ENCODE measurements at regions not wholly inside any gene's neighbourhood (a gene's known extent, or its start where the extent isn't known, plus 50 kb on each side); places are given as distances from the start of the nearest gene placed in this dataset.

DNA sequence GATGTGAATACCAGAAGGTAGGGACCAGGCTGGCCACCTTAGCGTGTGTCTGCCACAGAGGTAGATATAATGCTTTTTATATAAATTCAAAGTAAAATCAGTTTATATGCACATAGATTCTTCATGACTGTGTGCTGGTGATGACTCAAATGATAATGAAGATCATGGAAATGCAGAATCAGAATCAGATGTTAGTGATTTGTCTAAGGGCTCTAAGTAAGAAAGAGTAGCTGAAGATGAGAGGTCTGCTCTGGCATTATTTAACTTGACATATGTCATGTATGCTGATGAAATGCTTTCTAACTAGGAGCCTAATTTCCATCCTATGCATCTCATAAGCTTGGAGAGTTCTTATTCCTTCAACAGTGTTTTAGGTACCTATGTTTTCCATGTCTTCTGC is 50.3 kb upstream of the DPH6 start:
- no peaks in the 10 kb centered on the region for H3K27me3 ChIP-seq (ENCODE audit: insufficient read depth, low read length)
- no peak overlapping the region for H3K9ac ChIP-seq (ENCODE audit: low read length)
- no peak overlapping the region for H2AFZ ChIP-seq (ENCODE audit: low read depth, low read length)
- no peaks in the 10 kb centered on the region for H4K20me1 ChIP-seq (ENCODE audit: insufficient read depth, low read length)
- DNase-seq (ENCODE audit: low read depth) = no peak
- Mint-ChIP-seq H3K4me3 (ENCODE audit: unreplicated experiment) (no peak overlapping the region), H3K36me3 (ENCODE audit: low read depth, unreplicated experiment) (no peaks in the 10 kb centered on the region), H3K9me3 (ENCODE audit: unreplicated experiment) (peaks cover 3% of the 10 kb centered on the region), H3K4me1 (ENCODE audit: low read depth, unreplicated experiment) (no peaks in the 10 kb centered on the region), H3K27me3 (ENCODE audit: low read depth, unreplicated experiment) (no peaks in the 10 kb centered on the region), H3K27ac (ENCODE audit: unreplicated experiment) (no peak overlapping the region)
- H3K36me3 ChIP-seq (ENCODE audit: insufficient read depth, low read length) = no peaks in the 10 kb centered on the region
- H3K4me2 ChIP-seq (ENCODE audit: low read length) = no peak overlapping the region
- H3K27ac ChIP-seq (ENCODE audit: low read depth, low read length) = no peak overlapping the region
- no peaks in the 10 kb centered on the region for H3K4me1 ChIP-seq (ENCODE audit: insufficient read depth, low read length)
- no peaks in the 10 kb centered on the region for H3K79me2 ChIP-seq (ENCODE audit: insufficient read depth, low read length)
- no peak for TF ChIP-seq EZH2 (IDR thresholded peaks at IDR 0.05; ENCODE audit: insufficient read depth, low read length)
- TF ChIP-seq, protein P1, sequence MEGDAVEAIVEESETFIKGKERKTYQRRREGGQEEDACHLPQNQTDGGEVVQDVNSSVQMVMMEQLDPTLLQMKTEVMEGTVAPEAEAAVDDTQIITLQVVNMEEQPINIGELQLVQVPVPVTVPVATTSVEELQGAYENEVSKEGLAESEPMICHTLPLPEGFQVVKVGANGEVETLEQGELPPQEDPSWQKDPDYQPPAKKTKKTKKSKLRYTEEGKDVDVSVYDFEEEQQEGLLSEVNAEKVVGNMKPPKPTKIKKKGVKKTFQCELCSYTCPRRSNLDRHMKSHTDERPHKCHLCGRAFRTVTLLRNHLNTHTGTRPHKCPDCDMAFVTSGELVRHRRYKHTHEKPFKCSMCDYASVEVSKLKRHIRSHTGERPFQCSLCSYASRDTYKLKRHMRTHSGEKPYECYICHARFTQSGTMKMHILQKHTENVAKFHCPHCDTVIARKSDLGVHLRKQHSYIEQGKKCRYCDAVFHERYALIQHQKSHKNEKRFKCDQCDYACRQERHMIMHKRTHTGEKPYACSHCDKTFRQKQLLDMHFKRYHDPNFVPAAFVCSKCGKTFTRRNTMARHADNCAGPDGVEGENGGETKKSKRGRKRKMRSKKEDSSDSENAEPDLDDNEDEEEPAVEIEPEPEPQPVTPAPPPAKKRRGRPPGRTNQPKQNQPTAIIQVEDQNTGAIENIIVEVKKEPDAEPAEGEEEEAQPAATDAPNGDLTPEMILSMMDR (IDR thresholded peaks at IDR 0.05; ENCODE audit: insufficient read depth, low read depth, low read length) = no peak
- FAIRE-seq = no peak
- no peaks in the 10 kb centered on the region for H3K9me3 ChIP-seq (ENCODE audit: insufficient read depth, low read depth, low read length)
- H3K4me3 ChIP-seq (ENCODE audit: insufficient read depth, low read depth, low read length) = no peak overlapping the region

DNA sequence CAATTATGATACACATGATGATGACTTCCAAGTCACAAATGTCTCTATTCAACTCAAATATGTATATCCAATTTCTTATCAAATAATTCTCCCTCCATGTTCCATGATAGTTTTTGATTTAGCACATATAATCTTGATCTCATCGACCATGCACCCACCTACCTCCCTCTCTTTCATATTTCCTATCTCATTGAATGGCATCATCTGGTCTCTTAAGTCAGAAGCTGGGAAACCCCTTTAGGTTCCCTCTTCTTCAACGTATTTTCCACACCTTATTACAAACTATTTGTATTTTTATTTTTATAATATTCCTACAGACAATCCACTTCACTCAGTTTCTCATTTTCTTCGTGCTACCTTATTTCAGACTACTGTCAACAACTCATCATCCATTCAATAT is 56.9 kb upstream of the DPH6 start:
- H3K4me3 Mint-ChIP-seq (ENCODE audit: unreplicated experiment) = no peak overlapping the region
- H3K36me3 Mint-ChIP-seq (ENCODE audit: low read depth, unreplicated experiment) = no peaks in the 10 kb centered on the region
- FAIRE-seq (no peak), DNase-seq (ENCODE audit: low read depth) (no peak)
- H2AFZ ChIP-seq (ENCODE audit: low read depth, low read length) = no peak overlapping the region
- no peak overlapping the region for H3K4me2 ChIP-seq (ENCODE audit: low read length)
- H3K27me3 Mint-ChIP-seq (ENCODE audit: low read depth, unreplicated experiment) = no peaks in the 10 kb centered on the region
- no peak overlapping the region for H3K27ac Mint-ChIP-seq (ENCODE audit: unreplicated experiment)
- H4K20me1 ChIP-seq (ENCODE audit: insufficient read depth, low read length) = no peaks in the 10 kb centered on the region
- no peaks in the 10 kb centered on the region for H3K36me3 ChIP-seq (ENCODE audit: insufficient read depth, low read length)
- H3K9ac ChIP-seq (ENCODE audit: low read length) = no peak overlapping the region
- no peak overlapping the region for H3K27ac ChIP-seq (ENCODE audit: low read depth, low read length)
- H3K79me2 ChIP-seq (ENCODE audit: insufficient read depth, low read length) = no peaks in the 10 kb centered on the region
- no peaks in the 10 kb centered on the region for H3K9me3 ChIP-seq (ENCODE audit: insufficient read depth, low read depth, low read length)
- TF ChIP-seq, protein P1 (IDR thresholded peaks at IDR 0.05; ENCODE audit: insufficient read depth, low read depth, low read length) = no peak
- no peak for TF ChIP-seq EZH2 (IDR thresholded peaks at IDR 0.05; ENCODE audit: insufficient read depth, low read length)
- H3K4me1 Mint-ChIP-seq (ENCODE audit: low read depth, unreplicated experiment) = peaks cover 3% of the 10 kb centered on the region
- H3K4me3 ChIP-seq (ENCODE audit: insufficient read depth, low read depth, low read length) = no peak overlapping the region
- no peaks in the 10 kb centered on the region for H3K9me3 Mint-ChIP-seq (ENCODE audit: unreplicated experiment)
- no peaks in the 10 kb centered on the region for H3K27me3 ChIP-seq (ENCODE audit: insufficient read depth, low read length)
- no peaks in the 10 kb centered on the region for H3K4me1 ChIP-seq (ENCODE audit: insufficient read depth, low read length)

DNA sequence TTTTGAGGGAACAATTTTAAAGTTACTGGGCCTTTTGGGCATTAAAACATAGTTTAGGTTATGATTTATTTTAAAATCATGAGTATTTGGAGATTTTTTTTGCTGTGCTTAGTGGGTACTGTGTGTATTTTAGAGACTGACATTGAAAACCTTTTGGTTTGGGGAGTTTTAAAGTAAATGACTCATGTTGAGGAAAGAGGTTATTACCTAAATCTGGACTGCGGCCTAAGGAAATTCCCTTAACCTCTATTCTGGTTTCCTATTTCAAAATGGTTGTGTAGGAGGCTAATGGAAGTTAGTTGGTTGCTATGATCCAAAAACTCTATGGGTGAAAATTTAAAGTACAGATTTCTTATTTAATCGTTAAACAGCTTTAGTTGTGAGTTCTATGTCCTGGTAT is 57.3 kb upstream of the DPH6 start:
- H3K27me3 ChIP-seq (ENCODE audit: insufficient read depth, low read length) = no peaks in the 10 kb centered on the region
- H2AFZ ChIP-seq (ENCODE audit: low read depth, low read length) = no peak overlapping the region
- Mint-ChIP-seq H3K4me1 (ENCODE audit: low read depth, unreplicated experiment) (peaks cover 3% of the 10 kb centered on the region), H3K27ac (ENCODE audit: unreplicated experiment) (no peak overlapping the region), H3K27me3 (ENCODE audit: low read depth, unreplicated experiment) (no peaks in the 10 kb centered on the region), H3K4me3 (ENCODE audit: unreplicated experiment) (no peak overlapping the region), H3K36me3 (ENCODE audit: low read depth, unreplicated experiment) (no peaks in the 10 kb centered on the region), H3K9me3 (ENCODE audit: unreplicated experiment) (no peaks in the 10 kb centered on the region)
- no peak overlapping the region for H3K27ac ChIP-seq (ENCODE audit: low read depth, low read length)
- no peaks in the 10 kb centered on the region for H3K4me1 ChIP-seq (ENCODE audit: insufficient read depth, low read length)
- TF ChIP-seq, protein P1 (IDR thresholded peaks at IDR 0.05; ENCODE audit: insufficient read depth, low read depth, low read length) = no peak
- H3K4me3 ChIP-seq (ENCODE audit: insufficient read depth, low read depth, low read length) = no peak overlapping the region
- FAIRE-seq = no peak
- no peak overlapping the region for H3K9ac ChIP-seq (ENCODE audit: low read length)
- H3K36me3 ChIP-seq (ENCODE audit: insufficient read depth, low read length) = no peaks in the 10 kb centered on the region
- H3K9me3 ChIP-seq (ENCODE audit: insufficient read depth, low read depth, low read length) = no peaks in the 10 kb centered on the region
- no peaks in the 10 kb centered on the region for H4K20me1 ChIP-seq (ENCODE audit: insufficient read depth, low read length)
- no peaks in the 10 kb centered on the region for H3K79me2 ChIP-seq (ENCODE audit: insufficient read depth, low read length)
- peak overlapping the region; percentile 4 for H3K4me2 ChIP-seq (ENCODE audit: low read length)
- DNase-seq (ENCODE audit: low read depth) = peak; percentile 84

Measured in astrocyte (in vitro differentiated cells and primary cell).